GM21528 (cell line): ENCODE measurements at regions not wholly inside any gene's neighbourhood (a gene's known extent, or its start where the extent isn't known, plus 50 kb on each side); places are given as distances from the start of the nearest gene placed in this dataset.
"Not testable (repeated sequence)": the region's sequence is repeated elsewhere in the genome, so short reads cannot be mapped to it uniquely, and the experiment has no call there.

Experiments
- ATAC-seq: cut with Tn5 transposase; IDR thresholded peaks from one replicate; pipeline ENCODE4 v1.9.1; 2021; ENCODE audit warnings: mild to moderate bottlenecking, moderate library complexity; ENCODE audit not compliant: unreplicated experiment, low FRiP score

GRCh38 chr7:67301667-67302066 lies 305.0 kb downstream of the TYW1 start:
- ATAC-seq, result no peak

GRCh38 chr7:67302113-67303039 lies 305.7 kb downstream of the TYW1 start:
- ATAC-seq, result peak; percentile 91

- ATAC-seq, result not testable (repeated sequence)
Measured at GRCh38 chr7:67304846-67305245, 308.2 kb downstream of the TYW1 start.

- ATAC-seq, result no peak
Measured at GRCh38 chr7:67306331-67306730, 309.7 kb downstream of the TYW1 start.

- no peak for ATAC-seq
Measured at GRCh38 chr7:67309764-67310549, 313.3 kb downstream of the TYW1 start.

GRCh38 chr7:67311901-67312300 lies 315.3 kb downstream of the TYW1 start:
- ATAC-seq, result no peak

- ATAC-seq, result no peak
Measured at GRCh38 chr7:67313213-67313612, 316.6 kb downstream of the TYW1 start.

- not testable (repeated sequence) for ATAC-seq
Measured at GRCh38 chr7:67316902-67317301, 320.3 kb downstream of the TYW1 start.

- ATAC-seq, result not testable (repeated sequence)
Measured at GRCh38 chr7:67328257-67328656, 331.6 kb downstream of the TYW1 start.

GRCh38 chr7:67335165-67335564 lies 338.5 kb downstream of the TYW1 start:
- ATAC-seq, result not testable (repeated sequence)

- ATAC-seq, result not testable (repeated sequence)
Measured at GRCh38 chr7:67335663-67336062, 339.0 kb downstream of the TYW1 start.

GRCh38 chr7:67338545-67338944 lies 341.9 kb downstream of the TYW1 start:
- ATAC-seq, result not testable (repeated sequence)

GRCh38 chr7:67341153-67341768 lies 344.6 kb downstream of the TYW1 start:
- no peak for ATAC-seq

- ATAC-seq, result no peak
Measured at GRCh38 chr7:67343114-67343513, 346.5 kb downstream of the TYW1 start.

GRCh38 chr7:67343572-67343971 lies 346.9 kb downstream of the TYW1 start:
- ATAC-seq, result no peak

GRCh38 chr7:67344481-67345193 lies 348.0 kb downstream of the TYW1 start:
- ATAC-seq, result no peak

- ATAC-seq, result no peak
Measured at GRCh38 chr7:67346126-67346525, 349.5 kb downstream of the TYW1 start.

GRCh38 chr7:67346876-67347275 lies 350.2 kb downstream of the TYW1 start:
- no peak for ATAC-seq

GRCh38 chr7:67348171-67348570 lies 351.5 kb downstream of the TYW1 start:
- ATAC-seq, result no peak

GRCh38 chr7:67357653-67358052 lies 361.0 kb downstream of the TYW1 start:
- not testable (repeated sequence) for ATAC-seq
